WTC11 (cell line): ENCODE measurements at regions not wholly inside any gene's neighbourhood (a gene's known extent, or its start where the extent isn't known, plus 50 kb on each side); places are given as distances from the start of the nearest gene placed in this dataset.

Experiments used
- CBFB ChIP-seq: sonication (generic); formaldehyde crosslinking; IDR thresholded peaks from 2 replicates; pipeline ENCODE4 v1.8.1; 2022; ENCODE audit warnings: mild to moderate bottlenecking, low read depth, missing genetic modification reagents
- CREB1 ChIP-seq: sonication (generic); formaldehyde crosslinking; IDR thresholded peaks from 2 replicates; pipeline ENCODE4 v1.8.0; 2023; ENCODE audit warnings: mild to moderate bottlenecking, missing genetic modification reagents
- ELF4 ChIP-seq: sonication (generic); formaldehyde crosslinking; IDR thresholded peaks from 2 replicates; pipeline ENCODE4 v1.8.1; 2022; ENCODE audit warnings: low read depth, mild to moderate bottlenecking, moderate library complexity, missing genetic modification reagents
- ETV6 ChIP-seq: sonication (generic); formaldehyde crosslinking; IDR thresholded peaks from 2 replicates; pipeline ENCODE4 v1.8.1; 2022; ENCODE audit warnings: mild to moderate bottlenecking, missing genetic modification reagents
- ZNF121 ChIP-seq: sonication (generic); formaldehyde crosslinking; IDR thresholded peaks from 2 replicates; pipeline ENCODE4 v1.8.0; 2023; ENCODE audit warnings: missing genetic modification reagents
- ZNF416 ChIP-seq: fragments of 250-450 bp; sonication (Bioruptor Pico); IDR thresholded peaks from 2 replicates; pipeline ENCODE4 v1.9.0; 2021; ENCODE audit warnings: mild to moderate bottlenecking, inconsistent platforms
- ZNF425 ChIP-seq: fragments of 250-450 bp; sonication (Bioruptor Pico); conservative IDR thresholded peaks from 2 replicates; pipeline ENCODE4 v1.9.0; 2021; ENCODE audit warnings: mild to moderate bottlenecking
- TF ChIP-seq, protein P1 (sequence below): fragments of 200-600 bp; IDR thresholded peaks from 2 replicates; pipeline ENCODE4 v1.8.0; 2022; ENCODE audit warnings: antibody characterized with exemption
- TF ChIP-seq, protein P2 (sequence below): sonication (generic); formaldehyde crosslinking; IDR thresholded peaks from 2 replicates; pipeline ENCODE4 v1.8.0; 2022; ENCODE audit warnings: mild to moderate bottlenecking, missing genetic modification reagents

GRCh38 chr5:124995421-124995820 lies 249.0 kb upstream of the ZNF608 start:
- TF ChIP-seq CREB1 (no peak), ZNF121 (CRISPR knock-in tag) (no peak), ZNF416 (no peak), CBFB (no peak), ETV6 (CRISPR knock-in tag) (no peak), ELF4 (CRISPR knock-in tag) (no peak), ZNF425 (CRISPR knock-in tag) (no peak)
- TF ChIP-seq, protein P1, sequence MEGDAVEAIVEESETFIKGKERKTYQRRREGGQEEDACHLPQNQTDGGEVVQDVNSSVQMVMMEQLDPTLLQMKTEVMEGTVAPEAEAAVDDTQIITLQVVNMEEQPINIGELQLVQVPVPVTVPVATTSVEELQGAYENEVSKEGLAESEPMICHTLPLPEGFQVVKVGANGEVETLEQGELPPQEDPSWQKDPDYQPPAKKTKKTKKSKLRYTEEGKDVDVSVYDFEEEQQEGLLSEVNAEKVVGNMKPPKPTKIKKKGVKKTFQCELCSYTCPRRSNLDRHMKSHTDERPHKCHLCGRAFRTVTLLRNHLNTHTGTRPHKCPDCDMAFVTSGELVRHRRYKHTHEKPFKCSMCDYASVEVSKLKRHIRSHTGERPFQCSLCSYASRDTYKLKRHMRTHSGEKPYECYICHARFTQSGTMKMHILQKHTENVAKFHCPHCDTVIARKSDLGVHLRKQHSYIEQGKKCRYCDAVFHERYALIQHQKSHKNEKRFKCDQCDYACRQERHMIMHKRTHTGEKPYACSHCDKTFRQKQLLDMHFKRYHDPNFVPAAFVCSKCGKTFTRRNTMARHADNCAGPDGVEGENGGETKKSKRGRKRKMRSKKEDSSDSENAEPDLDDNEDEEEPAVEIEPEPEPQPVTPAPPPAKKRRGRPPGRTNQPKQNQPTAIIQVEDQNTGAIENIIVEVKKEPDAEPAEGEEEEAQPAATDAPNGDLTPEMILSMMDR: no peak
- TF ChIP-seq, protein P2, sequence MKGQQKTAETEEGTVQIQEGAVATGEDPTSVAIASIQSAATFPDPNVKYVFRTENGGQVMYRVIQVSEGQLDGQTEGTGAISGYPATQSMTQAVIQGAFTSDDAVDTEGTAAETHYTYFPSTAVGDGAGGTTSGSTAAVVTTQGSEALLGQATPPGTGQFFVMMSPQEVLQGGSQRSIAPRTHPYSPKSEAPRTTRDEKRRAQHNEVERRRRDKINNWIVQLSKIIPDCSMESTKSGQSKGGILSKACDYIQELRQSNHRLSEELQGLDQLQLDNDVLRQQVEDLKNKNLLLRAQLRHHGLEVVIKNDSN (CRISPR knock-in tag): no peak
